ENCODE measurements at regions not wholly inside any gene's neighbourhood (a gene's known extent, or its start where the extent isn't known, plus 50 kb on each side); places are given as distances from the start of the nearest gene placed in this dataset.

DNA sequence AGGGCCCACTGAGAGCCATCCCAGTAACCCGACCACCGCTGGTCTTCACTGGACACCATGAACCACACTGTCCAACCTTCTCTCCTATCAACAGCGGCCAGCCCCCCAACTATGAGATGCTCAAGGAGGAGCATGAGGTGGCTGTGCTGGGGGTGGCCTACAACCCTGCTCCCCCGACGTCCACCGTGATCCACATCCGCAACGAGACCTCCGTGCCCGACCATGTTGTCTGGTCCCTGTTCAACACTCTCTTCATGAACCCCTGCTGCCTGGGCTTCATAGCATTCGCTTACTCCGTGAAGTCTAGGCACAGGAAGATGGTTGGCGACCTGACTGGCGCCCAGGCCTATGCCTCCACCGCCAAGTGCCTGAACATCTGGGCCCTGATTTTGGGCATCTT is 423.8 kb upstream of the EPHA5 start:
- no peak for TF ChIP-seq ARNTL (CRISPR knock-in tag; IDR thresholded peaks at IDR 0.05; ENCODE audit: borderline replicate concordance, low read depth)
- TF ChIP-seq, protein P1, sequence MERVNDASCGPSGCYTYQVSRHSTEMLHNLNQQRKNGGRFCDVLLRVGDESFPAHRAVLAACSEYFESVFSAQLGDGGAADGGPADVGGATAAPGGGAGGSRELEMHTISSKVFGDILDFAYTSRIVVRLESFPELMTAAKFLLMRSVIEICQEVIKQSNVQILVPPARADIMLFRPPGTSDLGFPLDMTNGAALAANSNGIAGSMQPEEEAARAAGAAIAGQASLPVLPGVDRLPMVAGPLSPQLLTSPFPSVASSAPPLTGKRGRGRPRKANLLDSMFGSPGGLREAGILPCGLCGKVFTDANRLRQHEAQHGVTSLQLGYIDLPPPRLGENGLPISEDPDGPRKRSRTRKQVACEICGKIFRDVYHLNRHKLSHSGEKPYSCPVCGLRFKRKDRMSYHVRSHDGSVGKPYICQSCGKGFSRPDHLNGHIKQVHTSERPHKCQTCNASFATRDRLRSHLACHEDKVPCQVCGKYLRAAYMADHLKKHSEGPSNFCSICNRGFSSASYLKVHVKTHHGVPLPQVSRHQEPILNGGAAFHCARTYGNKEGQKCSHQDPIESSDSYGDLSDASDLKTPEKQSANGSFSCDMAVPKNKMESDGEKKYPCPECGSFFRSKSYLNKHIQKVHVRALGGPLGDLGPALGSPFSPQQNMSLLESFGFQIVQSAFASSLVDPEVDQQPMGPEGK (CRISPR knock-in tag; IDR thresholded peaks at IDR 0.05; ENCODE audit: borderline replicate concordance) = no peak
- no peak for TF ChIP-seq RARB (CRISPR knock-in tag; IDR thresholded peaks at IDR 0.05)
- TF ChIP-seq ZFP30 (CRISPR knock-in tag; IDR thresholded peaks at IDR 0.05) = no peak

DNA sequence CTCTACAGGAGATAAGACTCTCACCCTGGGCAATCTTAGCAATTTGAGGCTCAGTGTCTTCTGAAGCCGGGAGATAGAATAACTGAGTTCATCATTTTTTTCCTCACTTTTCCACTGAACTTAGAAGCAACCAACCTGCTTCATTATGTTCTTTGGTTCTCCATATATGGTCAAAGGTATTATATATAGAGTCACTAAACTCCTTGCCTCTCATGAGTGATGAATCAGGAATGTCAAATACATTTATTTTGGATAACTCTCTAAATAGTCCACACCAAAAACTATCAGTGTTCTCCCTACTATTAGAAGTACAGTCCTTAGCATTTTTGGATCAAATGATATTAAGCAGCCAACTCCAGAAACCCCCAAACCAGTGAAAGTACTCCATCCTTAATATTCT is 421.5 kb upstream of the EPHA5 start:
- ATAC-seq = no peak

More for the DNA sequence above, 423.8 kb upstream of the EPHA5 start:
- ATAC-seq = no peak

DNA sequence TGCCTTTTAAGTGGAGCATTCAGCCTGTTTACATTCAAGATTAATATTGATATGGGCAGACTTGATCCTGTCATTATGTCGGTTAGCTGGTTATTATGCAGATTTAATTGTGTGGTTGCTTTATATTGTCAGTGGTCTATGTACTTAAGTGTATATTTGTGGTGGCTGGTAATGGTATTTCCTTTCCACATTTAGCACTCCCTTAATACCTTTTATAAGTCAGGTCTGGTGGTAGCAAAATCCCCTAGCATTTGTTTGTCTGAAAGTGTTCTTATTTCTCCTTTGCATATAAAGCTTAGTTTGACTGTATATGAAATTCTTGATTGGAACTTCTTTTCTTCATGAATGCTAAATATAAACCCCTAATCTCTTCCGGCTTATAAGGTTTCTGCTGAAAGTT is 403.7 kb upstream of the EPHA5 start:
- TF ChIP-seq OSR1 (CRISPR knock-in tag; IDR thresholded peaks at IDR 0.05) (no peak), TCF4 (CRISPR knock-in tag; IDR thresholded peaks at IDR 0.05; ENCODE audit: borderline replicate concordance) (no peak), BACH2 (CRISPR knock-in tag; IDR thresholded peaks at IDR 0.05; ENCODE audit: borderline replicate concordance) (no peak), ZNF8 (CRISPR knock-in tag; IDR thresholded peaks at IDR 0.05) (no peak), ZFP30 (CRISPR knock-in tag; IDR thresholded peaks at IDR 0.05) (no peak), ISL1 (CRISPR knock-in tag; IDR thresholded peaks at IDR 0.05) (no peak), ARNTL (CRISPR knock-in tag; IDR thresholded peaks at IDR 0.05; ENCODE audit: borderline replicate concordance, low read depth) (no peak), ZNF565 (CRISPR knock-in tag; conservative IDR thresholded peaks at IDR 0.05; ENCODE audit: low read depth) (no peak), CSDC2 (CRISPR knock-in tag; IDR thresholded peaks at IDR 0.05) (no peak), ZC3H10 (CRISPR knock-in tag; IDR thresholded peaks at IDR 0.05) (no peak)
- TF ChIP-seq, protein P2, sequence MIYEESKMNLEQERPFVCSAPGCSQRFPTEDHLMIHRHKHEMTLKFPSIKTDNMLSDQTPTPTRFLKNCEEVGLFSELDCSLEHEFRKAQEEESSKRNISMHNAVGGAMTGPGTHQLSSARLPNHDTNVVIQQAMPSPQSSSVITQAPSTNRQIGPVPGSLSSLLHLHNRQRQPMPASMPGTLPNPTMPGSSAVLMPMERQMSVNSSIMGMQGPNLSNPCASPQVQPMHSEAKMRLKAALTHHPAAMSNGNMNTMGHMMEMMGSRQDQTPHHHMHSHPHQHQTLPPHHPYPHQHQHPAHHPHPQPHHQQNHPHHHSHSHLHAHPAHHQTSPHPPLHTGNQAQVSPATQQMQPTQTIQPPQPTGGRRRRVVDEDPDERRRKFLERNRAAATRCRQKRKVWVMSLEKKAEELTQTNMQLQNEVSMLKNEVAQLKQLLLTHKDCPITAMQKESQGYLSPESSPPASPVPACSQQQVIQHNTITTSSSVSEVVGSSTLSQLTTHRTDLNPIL (CRISPR knock-in tag; IDR thresholded peaks at IDR 0.05; ENCODE audit: low read depth) = no peak
- TF ChIP-seq, protein P3, sequence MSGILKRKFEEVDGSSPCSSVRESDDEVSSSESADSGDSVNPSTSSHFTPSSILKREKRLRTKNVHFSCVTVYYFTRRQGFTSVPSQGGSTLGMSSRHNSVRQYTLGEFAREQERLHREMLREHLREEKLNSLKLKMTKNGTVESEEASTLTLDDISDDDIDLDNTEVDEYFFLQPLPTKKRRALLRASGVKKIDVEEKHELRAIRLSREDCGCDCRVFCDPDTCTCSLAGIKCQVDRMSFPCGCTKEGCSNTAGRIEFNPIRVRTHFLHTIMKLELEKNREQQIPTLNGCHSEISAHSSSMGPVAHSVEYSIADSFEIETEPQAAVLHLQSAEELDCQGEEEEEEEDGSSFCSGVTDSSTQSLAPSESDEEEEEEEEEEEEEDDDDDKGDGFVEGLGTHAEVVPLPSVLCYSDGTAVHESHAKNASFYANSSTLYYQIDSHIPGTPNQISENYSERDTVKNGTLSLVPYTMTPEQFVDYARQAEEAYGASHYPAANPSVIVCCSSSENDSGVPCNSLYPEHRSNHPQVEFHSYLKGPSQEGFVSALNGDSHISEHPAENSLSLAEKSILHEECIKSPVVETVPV (CRISPR knock-in tag; IDR thresholded peaks at IDR 0.05) = no peak
- TF ChIP-seq, protein P1 (CRISPR knock-in tag; IDR thresholded peaks at IDR 0.05; ENCODE audit: borderline replicate concordance) = no peak
- TF ChIP-seq, protein P4, sequence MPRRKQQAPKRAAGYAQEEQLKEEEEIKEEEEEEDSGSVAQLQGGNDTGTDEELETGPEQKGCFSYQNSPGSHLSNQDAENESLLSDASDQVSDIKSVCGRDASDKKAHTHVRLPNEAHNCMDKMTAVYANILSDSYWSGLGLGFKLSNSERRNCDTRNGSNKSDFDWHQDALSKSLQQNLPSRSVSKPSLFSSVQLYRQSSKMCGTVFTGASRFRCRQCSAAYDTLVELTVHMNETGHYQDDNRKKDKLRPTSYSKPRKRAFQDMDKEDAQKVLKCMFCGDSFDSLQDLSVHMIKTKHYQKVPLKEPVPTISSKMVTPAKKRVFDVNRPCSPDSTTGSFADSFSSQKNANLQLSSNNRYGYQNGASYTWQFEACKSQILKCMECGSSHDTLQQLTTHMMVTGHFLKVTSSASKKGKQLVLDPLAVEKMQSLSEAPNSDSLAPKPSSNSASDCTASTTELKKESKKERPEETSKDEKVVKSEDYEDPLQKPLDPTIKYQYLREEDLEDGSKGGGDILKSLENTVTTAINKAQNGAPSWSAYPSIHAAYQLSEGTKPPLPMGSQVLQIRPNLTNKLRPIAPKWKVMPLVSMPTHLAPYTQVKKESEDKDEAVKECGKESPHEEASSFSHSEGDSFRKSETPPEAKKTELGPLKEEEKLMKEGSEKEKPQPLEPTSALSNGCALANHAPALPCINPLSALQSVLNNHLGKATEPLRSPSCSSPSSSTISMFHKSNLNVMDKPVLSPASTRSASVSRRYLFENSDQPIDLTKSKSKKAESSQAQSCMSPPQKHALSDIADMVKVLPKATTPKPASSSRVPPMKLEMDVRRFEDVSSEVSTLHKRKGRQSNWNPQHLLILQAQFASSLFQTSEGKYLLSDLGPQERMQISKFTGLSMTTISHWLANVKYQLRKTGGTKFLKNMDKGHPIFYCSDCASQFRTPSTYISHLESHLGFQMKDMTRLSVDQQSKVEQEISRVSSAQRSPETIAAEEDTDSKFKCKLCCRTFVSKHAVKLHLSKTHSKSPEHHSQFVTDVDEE (CRISPR knock-in tag; IDR thresholded peaks at IDR 0.05) = no peak
- ATAC-seq = no peak

More for the DNA sequence above, 421.5 kb upstream of the EPHA5 start:
- TF ChIP-seq ARNTL (CRISPR knock-in tag; IDR thresholded peaks at IDR 0.05; ENCODE audit: borderline replicate concordance, low read depth) (no peak), PPARA (CRISPR knock-in tag; IDR thresholded peaks at IDR 0.05; ENCODE audit: borderline replicate concordance) (no peak), ZC3H10 (CRISPR knock-in tag; IDR thresholded peaks at IDR 0.05) (no peak), ZNF70 (CRISPR knock-in tag; IDR thresholded peaks at IDR 0.05) (no peak), OSR1 (CRISPR knock-in tag; IDR thresholded peaks at IDR 0.05) (no peak), GLIS3 (CRISPR knock-in tag; IDR thresholded peaks at IDR 0.05) (no peak), TCF4 (CRISPR knock-in tag; IDR thresholded peaks at IDR 0.05; ENCODE audit: borderline replicate concordance) (no peak), SNAI2 (CRISPR knock-in tag; IDR thresholded peaks at IDR 0.05) (no peak), ISL1 (CRISPR knock-in tag; IDR thresholded peaks at IDR 0.05) (no peak)
- TF ChIP-seq, protein P1 (CRISPR knock-in tag; IDR thresholded peaks at IDR 0.05; ENCODE audit: borderline replicate concordance) = no peak
